Vagina (tissue), 2 donors: ENCODE measurements at regions not wholly inside any gene's neighbourhood (a gene's known extent, or its start where the extent isn't known, plus 50 kb on each side); places are given as distances from the start of the nearest gene placed in this dataset.

ENCODE experiments used
- DNase-seq, 2 donors: peaks; one replicate each; pipeline ENCODE4 v3.0.0-alpha.2; 2017; ENCODE audit errors: extremely low spot score in 2 of 2
- H3K27ac ChIP-seq: fragments of 200-600 bp; sonication (generic); one replicate; pipeline ENCODE4 v1.5.1; 2019
- H3K27me3 ChIP-seq: fragments of 200-600 bp; sonication (generic); one replicate; pipeline ENCODE4 v1.5.1; 2019
- H3K36me3 ChIP-seq, 2 donors: fragments of 200-600 bp; sonication (generic); one replicate each; pipeline ENCODE4 v1.5.1; 2017 to 2019
- H3K4me1 ChIP-seq: fragments of 200-600 bp; sonication (generic); one replicate; pipeline ENCODE4 v1.5.1; 2019
- H3K4me3 ChIP-seq, 2 donors: fragments of 200-600 bp; sonication (generic); 1 replicate in 1 of 2; 2 replicates in 1 of 2; pipeline ENCODE4 v1.5.1; 2016 to 2019
- H3K9me3 ChIP-seq: fragments of 200-600 bp; sonication (generic); one replicate; pipeline ENCODE4 v1.5.1; 2019
- CTCF ChIP-seq, 3 experiments: fragments of 450-650 bp in 2 of 3; fragments of 200-600 bp in 1 of 3; sonication (generic) in 1 of 3; IDR thresholded peaks; one replicate each; pipeline ENCODE4 v1.5.1; 2017 to 2019; ENCODE audit warnings: antibody characterized with exemption in 3 of 3, mild to moderate bottlenecking in 2 of 3, moderate library complexity in 2 of 3
- POLR2A ChIP-seq, 2 donors: fragments of 450-650 bp; IDR thresholded peaks; one replicate each; pipeline ENCODE4 v1.6.1; 2017; ENCODE audit warnings: antibody characterized with exemption in 2 of 2, mild to moderate bottlenecking in 2 of 2, moderate library complexity in 2 of 2
- POLR2AphosphoS5 ChIP-seq, 2 donors: sonication (generic); formaldehyde crosslinking; IDR thresholded peaks; one replicate each; pipeline ENCODE4 v1.9.0; 2017; ENCODE audit warnings: antibody characterized with exemption in 2 of 2, mild to moderate bottlenecking in 2 of 2, low read depth in 1 of 2; ENCODE audit not compliant: insufficient read depth in 1 of 2
- intact Hi-C: fragments of 100-400 bp; cut with DNase I; formaldehyde crosslinking; loops from one replicate; pipeline ENCODE4 v1.15.1; 2023

- no peak overlapping the region for H3K27ac ChIP-seq
- TF ChIP-seq CTCF (IDR thresholded peaks at IDR 0.05) (no peak), POLR2A (IDR thresholded peaks at IDR 0.05) (no peak), POLR2AphosphoS5 (IDR thresholded peaks at IDR 0.05; ENCODE audit: insufficient read depth in 1 of 2, low read depth in 1 of 2) (no peak)
- DNase-seq: no peak
- H3K4me3 ChIP-seq: no peak overlapping the region
- no peaks in the 10 kb centered on the region for H3K4me1 ChIP-seq
- intact Hi-C loops: no loop called here
- no peaks in the 10 kb centered on the region for H3K36me3 ChIP-seq
- H3K9me3 ChIP-seq: no peaks in the 10 kb centered on the region
- no peaks in the 10 kb centered on the region for H3K27me3 ChIP-seq
These were observed 482.1 kb downstream of the RWDD3 start for GRCh38 chr1:95716097-95716496.

- Histone ChIP-seq H3K27me3 (no peaks in the 10 kb centered on the region), H3K36me3 (no peaks in the 10 kb centered on the region), H3K27ac (no peak overlapping the region), H3K9me3 (no peaks in the 10 kb centered on the region), H3K4me3 (no peak overlapping the region), H3K4me1 (no peaks in the 10 kb centered on the region)
- intact Hi-C loops: no loop called here
- TF ChIP-seq POLR2AphosphoS5 (IDR thresholded peaks at IDR 0.05; ENCODE audit: insufficient read depth in 1 of 2, low read depth in 1 of 2) (no peak), POLR2A (IDR thresholded peaks at IDR 0.05) (no peak), CTCF (IDR thresholded peaks at IDR 0.05) (no peak)
- no peak for DNase-seq
These were observed 482.5 kb downstream of the RWDD3 start for GRCh38 chr1:95716550-95716949.

GRCh38 chr1:95723346-95723745 is 489.3 kb downstream of the RWDD3 start:
- no peak for TF ChIP-seq CTCF (IDR thresholded peaks at IDR 0.05)
- TF ChIP-seq POLR2A (IDR thresholded peaks at IDR 0.05): no peak
- TF ChIP-seq POLR2AphosphoS5 (IDR thresholded peaks at IDR 0.05; ENCODE audit: insufficient read depth in 1 of 2, low read depth in 1 of 2): no peak
- intact Hi-C loops: no loop called here
- H3K9me3 ChIP-seq: no peaks in the 10 kb centered on the region

DNA sequence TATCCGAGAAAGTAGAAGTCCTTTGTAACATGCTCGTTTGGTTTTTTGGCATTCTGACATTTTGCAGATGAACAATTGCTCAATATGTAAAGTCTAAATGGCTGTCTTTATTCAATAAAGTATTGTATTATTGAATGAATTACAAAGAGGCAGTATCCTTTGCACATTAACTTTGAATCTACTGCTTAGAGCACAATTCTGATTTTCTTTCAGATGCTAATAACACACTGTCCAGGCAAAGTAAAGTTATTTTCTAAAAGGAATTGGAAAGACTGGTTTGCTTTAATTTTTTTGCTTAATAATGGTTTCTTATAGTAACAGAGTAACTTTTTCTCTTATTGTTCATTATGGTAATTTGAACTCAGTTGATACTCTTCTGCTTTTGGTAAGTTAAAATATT is 494.8 kb downstream of the RWDD3 start:
- TF ChIP-seq CTCF (IDR thresholded peaks at IDR 0.05): no peak
- TF ChIP-seq POLR2A (IDR thresholded peaks at IDR 0.05): no peak
- no peak for TF ChIP-seq POLR2AphosphoS5 (IDR thresholded peaks at IDR 0.05; ENCODE audit: insufficient read depth in 1 of 2, low read depth in 1 of 2)
- Histone ChIP-seq H3K36me3 (no peaks in the 10 kb centered on the region), H3K4me3 (no peak overlapping the region), H3K27me3 (no peaks in the 10 kb centered on the region), H3K27ac (no peak overlapping the region), H3K4me1 (no peaks in the 10 kb centered on the region), H3K9me3 (no peaks in the 10 kb centered on the region)
- intact Hi-C loops: no loop called here
- no peak for DNase-seq

More at GRCh38 chr1:95723346-95723745, 489.3 kb downstream of the RWDD3 start:
- Histone ChIP-seq H3K27ac (no peak overlapping the region), H3K4me3 (no peak overlapping the region), H3K36me3 (no peaks in the 10 kb centered on the region), H3K27me3 (no peaks in the 10 kb centered on the region), H3K4me1 (no peaks in the 10 kb centered on the region)
- DNase-seq: no peak

DNA sequence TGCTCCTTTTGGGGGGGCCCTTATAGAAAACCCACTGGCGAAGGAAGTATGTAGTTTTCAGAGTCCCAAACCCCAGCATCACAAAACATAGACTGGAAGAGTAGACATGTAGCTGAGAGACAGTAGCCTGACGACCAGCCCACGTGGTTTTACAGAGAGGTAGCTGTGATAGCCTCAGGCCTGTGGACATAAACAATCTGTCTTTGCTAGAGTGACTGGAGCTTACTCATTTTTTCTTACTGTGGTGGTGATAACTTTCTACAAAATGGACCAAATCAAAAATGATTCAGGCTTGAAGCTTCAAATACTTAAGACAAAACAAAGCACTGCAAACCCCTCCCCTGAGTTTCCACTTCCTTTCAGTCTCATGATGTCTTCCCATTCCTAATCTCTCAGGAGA is 497.0 kb downstream of the RWDD3 start:
- H3K4me1 ChIP-seq: no peaks in the 10 kb centered on the region
- no peak overlapping the region for H3K4me3 ChIP-seq
- no peaks in the 10 kb centered on the region for H3K9me3 ChIP-seq
- no peaks in the 10 kb centered on the region for H3K27me3 ChIP-seq
- H3K27ac ChIP-seq: no peak overlapping the region
- intact Hi-C loops: no loop called here
- no peak for DNase-seq
- H3K36me3 ChIP-seq: no peaks in the 10 kb centered on the region
- TF ChIP-seq CTCF (IDR thresholded peaks at IDR 0.05): no peak
- no peak for TF ChIP-seq POLR2AphosphoS5 (IDR thresholded peaks at IDR 0.05; ENCODE audit: insufficient read depth in 1 of 2, low read depth in 1 of 2)
- no peak for TF ChIP-seq POLR2A (IDR thresholded peaks at IDR 0.05)
